DND-41 (cell line): ENCODE measurements at regions not wholly inside any gene's neighbourhood (a gene's known extent, or its start where the extent isn't known, plus 50 kb on each side); places are given as distances from the start of the nearest gene placed in this dataset.

Experiments
- ATAC-seq: fragments of 200-7000 bp; cut with Tn5 transposase; 3 replicates; pipeline ENCODE4 v1.9.1; 2021; ENCODE audit warnings: low read depth; ENCODE audit not compliant: insufficient read depth
- DNase-seq: peaks from one replicate; pipeline ENCODE4 v3.0.0-alpha.2; 2020
- H2AFZ ChIP-seq: 2 replicates; pipeline ENCODE4 v1.6.0; 2012; ENCODE audit warnings: low read depth, low read length
- H3K27ac ChIP-seq: 2 replicates; pipeline ENCODE4 v1.5.1; 2012; ENCODE audit warnings: low read length, inconsistent platforms
- H3K27me3 ChIP-seq: fragments of 200-600 bp; sonication (generic); 2 replicates; pipeline ENCODE4 v1.6.0; 2012; ENCODE audit warnings: low read length, mild to moderate bottlenecking, inconsistent platforms; ENCODE audit not compliant: insufficient read depth, poor library complexity
- H3K36me3 ChIP-seq: 2 replicates; pipeline ENCODE4 v1.5.1; 2012; ENCODE audit warnings: low read length, inconsistent platforms; ENCODE audit not compliant: insufficient read depth
- H3K4me1 ChIP-seq: 2 replicates; pipeline ENCODE4 v1.5.1; 2012; ENCODE audit warnings: mild to moderate bottlenecking, low read length; ENCODE audit not compliant: insufficient read depth
- H3K4me2 ChIP-seq: 2 replicates; pipeline ENCODE4 v1.6.0; 2012; ENCODE audit warnings: mild to moderate bottlenecking, moderate library complexity, low read length, inconsistent platforms; ENCODE audit not compliant: insufficient read depth
- H3K4me3 ChIP-seq, 2 experiments: fragments of 200-600 bp in 1 of 2; shearing (Covaris generic) in 1 of 2; 2 replicates each; pipeline ENCODE4 v1.5.1; 2012 to 2016; ENCODE audit warnings: inconsistent platforms in 2 of 2, low read length in 2 of 2, mild to moderate bottlenecking in 2 of 2, low read depth in 1 of 2, moderate library complexity in 1 of 2
- H3K79me2 ChIP-seq: 2 replicates; pipeline ENCODE4 v1.6.0; 2012; ENCODE audit warnings: low read length, inconsistent platforms; ENCODE audit not compliant: insufficient read depth
- H3K9ac ChIP-seq: 2 replicates; pipeline ENCODE4 v1.6.0; 2012; ENCODE audit warnings: low read depth, mild to moderate bottlenecking, inconsistent platforms, low read length, moderate library complexity
- H3K9me3 ChIP-seq: 2 replicates; pipeline ENCODE4 v1.5.1; 2012; ENCODE audit warnings: low read length, moderate library complexity, mild to moderate bottlenecking, inconsistent platforms; ENCODE audit not compliant: insufficient read depth, severe bottlenecking
- H4K20me1 ChIP-seq: 2 replicates; pipeline ENCODE4 v1.6.0; 2012; ENCODE audit warnings: low read length; ENCODE audit not compliant: insufficient read depth
- EZH2 ChIP-seq: IDR thresholded peaks from 3 replicates; pipeline ENCODE4 v1.6.1; 2012; ENCODE audit warnings: borderline replicate concordance, low read depth, mild to moderate bottlenecking, moderate library complexity, low read length, inconsistent platforms; ENCODE audit not compliant: severe bottlenecking
- TF ChIP-seq, protein P1 (sequence below): IDR thresholded peaks from 2 replicates; pipeline ENCODE4 v1.5.1; 2012; ENCODE audit warnings: borderline replicate concordance, low read length, moderate library complexity, mild to moderate bottlenecking; ENCODE audit not compliant: poor library complexity, severe bottlenecking; ENCODE audit errors: extremely low read depth

DNA sequence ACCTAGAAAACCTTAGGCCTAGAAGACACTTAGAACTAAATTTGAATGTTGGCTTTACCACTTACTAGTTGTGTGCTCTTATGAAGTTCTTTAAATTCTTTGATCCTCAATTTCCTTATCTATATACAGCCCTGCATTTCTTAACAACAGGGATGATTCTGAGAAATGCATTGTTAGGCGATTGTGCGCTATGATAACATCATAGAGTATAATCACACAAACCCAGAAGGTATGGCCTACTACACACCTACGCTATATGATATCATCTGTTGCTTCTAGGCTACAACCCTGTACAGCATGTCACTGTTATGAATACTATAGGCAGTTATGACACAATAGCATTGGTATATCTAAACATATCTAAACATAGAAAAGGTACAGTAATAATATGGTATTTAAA is 137.4 kb downstream of the CHD1L start:
- Histone ChIP-seq H3K4me2 (no peak overlapping the region), H3K27ac (no peak overlapping the region)
- ATAC-seq: no peak

DNA sequence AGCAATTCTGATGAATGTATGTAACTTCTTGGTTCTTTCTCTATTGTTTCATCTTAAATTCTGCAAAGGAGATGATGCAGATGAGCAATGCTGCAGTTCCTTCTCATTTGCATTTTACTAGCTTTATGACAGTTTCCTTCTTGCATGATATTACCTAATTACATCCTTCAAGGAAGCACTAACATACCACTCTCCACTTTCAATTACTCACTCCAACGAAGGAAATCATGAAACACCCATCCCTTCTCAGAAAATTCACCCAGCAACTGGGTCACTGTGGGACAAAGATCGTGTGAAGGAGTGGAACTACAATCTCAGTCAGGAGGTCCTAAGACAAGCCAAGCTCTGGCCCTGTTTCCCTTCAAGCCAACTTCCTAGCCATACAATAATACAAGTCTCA is 142.3 kb downstream of the CHD1L start:
- DNase-seq: no peak
- Histone ChIP-seq H4K20me1 (no peaks in the 10 kb centered on the region), H3K9ac (no peak overlapping the region), H3K4me3 (no peak overlapping the region), H3K9me3 (no peaks in the 10 kb centered on the region), H3K4me2 (no peak overlapping the region), H3K4me1 (no peaks in the 10 kb centered on the region), H3K27me3 (no peaks in the 10 kb centered on the region), H3K79me2 (no peaks in the 10 kb centered on the region), H2AFZ (no peak overlapping the region), H3K27ac (no peak overlapping the region), H3K36me3 (no peaks in the 10 kb centered on the region)
- no peak for ATAC-seq
- TF ChIP-seq, protein P1, sequence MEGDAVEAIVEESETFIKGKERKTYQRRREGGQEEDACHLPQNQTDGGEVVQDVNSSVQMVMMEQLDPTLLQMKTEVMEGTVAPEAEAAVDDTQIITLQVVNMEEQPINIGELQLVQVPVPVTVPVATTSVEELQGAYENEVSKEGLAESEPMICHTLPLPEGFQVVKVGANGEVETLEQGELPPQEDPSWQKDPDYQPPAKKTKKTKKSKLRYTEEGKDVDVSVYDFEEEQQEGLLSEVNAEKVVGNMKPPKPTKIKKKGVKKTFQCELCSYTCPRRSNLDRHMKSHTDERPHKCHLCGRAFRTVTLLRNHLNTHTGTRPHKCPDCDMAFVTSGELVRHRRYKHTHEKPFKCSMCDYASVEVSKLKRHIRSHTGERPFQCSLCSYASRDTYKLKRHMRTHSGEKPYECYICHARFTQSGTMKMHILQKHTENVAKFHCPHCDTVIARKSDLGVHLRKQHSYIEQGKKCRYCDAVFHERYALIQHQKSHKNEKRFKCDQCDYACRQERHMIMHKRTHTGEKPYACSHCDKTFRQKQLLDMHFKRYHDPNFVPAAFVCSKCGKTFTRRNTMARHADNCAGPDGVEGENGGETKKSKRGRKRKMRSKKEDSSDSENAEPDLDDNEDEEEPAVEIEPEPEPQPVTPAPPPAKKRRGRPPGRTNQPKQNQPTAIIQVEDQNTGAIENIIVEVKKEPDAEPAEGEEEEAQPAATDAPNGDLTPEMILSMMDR: no peak
- no peak for TF ChIP-seq EZH2

More for the DNA sequence above, 137.4 kb downstream of the CHD1L start:
- no peak for DNase-seq
- no peaks in the 10 kb centered on the region for H3K4me1 ChIP-seq
- no peaks in the 10 kb centered on the region for H3K36me3 ChIP-seq
- H4K20me1 ChIP-seq: no peaks in the 10 kb centered on the region
- TF ChIP-seq, protein P1: no peak
- TF ChIP-seq EZH2: no peak
- no peaks in the 10 kb centered on the region for H3K79me2 ChIP-seq
- no peak overlapping the region for H3K4me3 ChIP-seq
- no peak overlapping the region for H2AFZ ChIP-seq
- H3K27me3 ChIP-seq: no peaks in the 10 kb centered on the region
- H3K9ac ChIP-seq: no peak overlapping the region
- H3K9me3 ChIP-seq: no peaks in the 10 kb centered on the region

DNA sequence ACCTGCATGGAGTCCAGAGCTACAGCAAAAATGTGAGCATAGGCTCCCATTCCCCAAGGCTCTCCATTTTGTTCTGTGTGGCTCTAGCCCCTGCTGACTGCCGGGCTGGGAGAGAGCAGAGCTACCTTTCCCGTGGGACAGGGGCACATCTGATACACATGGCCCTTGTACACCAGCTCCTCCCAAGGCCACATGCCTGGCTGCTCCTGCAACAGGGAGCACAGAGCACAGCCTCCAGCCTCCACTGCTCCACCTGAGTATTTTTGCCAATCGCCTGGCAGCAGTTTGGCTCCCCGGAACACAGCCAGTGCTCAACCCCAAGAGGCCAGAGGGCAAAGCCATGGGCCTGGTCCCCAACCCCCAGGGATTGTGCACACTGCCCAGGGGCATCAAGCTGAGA is 146.5 kb downstream of the CHD1L start:
- Histone ChIP-seq H3K4me1 (no peaks in the 10 kb centered on the region), H3K4me3 (no peak overlapping the region), H3K27me3 (no peaks in the 10 kb centered on the region), H3K4me2 (no peak overlapping the region), H3K79me2 (no peaks in the 10 kb centered on the region), H2AFZ (no peak overlapping the region), H3K9me3 (peaks cover 4% of the 10 kb centered on the region), H3K9ac (no peak overlapping the region), H3K27ac (no peak overlapping the region), H4K20me1 (no peaks in the 10 kb centered on the region), H3K36me3 (no peaks in the 10 kb centered on the region)
- TF ChIP-seq EZH2: no peak
- TF ChIP-seq, protein P1: no peak
- ATAC-seq (no peak), DNase-seq (no peak)

DNA sequence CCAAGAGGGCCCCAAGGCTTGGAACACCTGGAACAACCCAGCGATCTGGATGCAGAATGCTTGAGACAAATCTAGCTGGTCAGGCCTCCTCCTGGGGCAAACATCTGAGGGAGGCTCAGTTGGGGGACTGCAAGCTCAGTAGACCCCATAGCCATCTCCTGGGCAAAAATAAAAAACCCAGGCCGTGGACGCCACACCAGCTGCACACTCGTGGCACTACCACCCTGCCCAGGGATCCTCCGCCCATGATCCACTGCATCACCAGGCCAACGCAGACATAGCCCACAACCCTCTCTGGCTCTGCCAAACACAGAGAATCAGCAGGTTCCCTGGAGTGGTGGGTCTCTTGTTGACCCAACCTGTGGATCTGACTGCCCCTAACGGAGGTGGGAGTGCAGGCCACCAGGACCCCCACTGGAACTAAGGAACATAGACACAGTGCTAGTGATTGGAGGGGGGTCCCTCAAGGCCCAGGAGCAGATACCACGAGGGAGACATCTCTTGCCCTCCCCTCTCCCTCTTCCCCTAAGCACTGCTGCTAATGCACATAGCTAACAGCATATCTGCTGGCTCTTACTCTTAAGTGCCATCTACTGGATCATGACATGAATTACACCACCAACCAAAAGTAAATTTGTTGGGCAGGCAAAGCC is 147.2 kb downstream of the CHD1L start:
- no peaks in the 10 kb centered on the region for H3K27me3 ChIP-seq
- H3K4me3 ChIP-seq: no peak overlapping the region
- no peak overlapping the region for H3K27ac ChIP-seq
- no peaks in the 10 kb centered on the region for H3K36me3 ChIP-seq
- H3K4me2 ChIP-seq: no peak overlapping the region
- DNase-seq (peak; percentile 26), ATAC-seq (peak; percentile 82)
- no peaks in the 10 kb centered on the region for H3K79me2 ChIP-seq
- no peaks in the 10 kb centered on the region for H4K20me1 ChIP-seq
- H3K4me1 ChIP-seq: no peaks in the 10 kb centered on the region
- H3K9ac ChIP-seq: no peak overlapping the region
- peaks cover 4% of the 10 kb centered on the region for H3K9me3 ChIP-seq
- no peak for TF ChIP-seq EZH2
- TF ChIP-seq, protein P1: peak; percentile 85
- 0 out of 2 replicates have a peak overlapping the region, but pooled peaks have one; percentile 13 for H2AFZ ChIP-seq
